Activated CD8-positive, alpha-beta memory T cell treated with anti-CD3 and anti-CD28 coated beads, Interleukin-2, amount 50 U/mL, for 24 hours (primary cell): ENCODE measurements at regions not wholly inside any gene's neighbourhood (a gene's known extent, or its start where the extent isn't known, plus 50 kb on each side); places are given as distances from the start of the nearest gene placed in this dataset.
"Not testable (repeated sequence)": the region's sequence is repeated elsewhere in the genome, so short reads cannot be mapped to it uniquely, and the experiment has no call there.

Source experiments
- DNase-seq: peaks from one replicate; pipeline ENCODE4 v3.0.0-alpha.2; 2020; ENCODE audit errors: extremely low read depth

DNA sequence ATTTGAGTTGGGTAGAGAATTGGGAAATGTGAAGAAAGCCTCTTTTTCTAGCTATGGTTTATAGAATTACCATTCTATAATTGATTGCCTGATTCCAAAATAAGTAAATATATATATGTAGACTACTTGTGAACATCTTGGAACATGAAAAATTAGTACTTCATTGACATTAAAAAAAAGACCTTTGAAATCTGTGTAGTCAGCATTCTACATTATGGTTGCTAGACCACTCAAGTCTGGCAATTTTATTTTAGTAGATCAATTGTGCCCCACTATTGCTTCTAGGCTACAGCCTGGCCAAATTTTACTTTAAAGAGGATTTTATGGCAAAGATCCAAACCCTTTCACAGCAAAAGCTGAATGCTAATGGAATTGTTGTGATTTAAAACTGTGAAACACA is 279.8 kb downstream of the IKZF2 start:
- no peak for DNase-seq

- DNase-seq: no peak
Measured at GRCh38 chr2:212864186-212864585, 287.2 kb downstream of the IKZF2 start.

GRCh38 chr2:212863185-212863588 is 288.2 kb downstream of the IKZF2 start:
- DNase-seq: no peak

DNA sequence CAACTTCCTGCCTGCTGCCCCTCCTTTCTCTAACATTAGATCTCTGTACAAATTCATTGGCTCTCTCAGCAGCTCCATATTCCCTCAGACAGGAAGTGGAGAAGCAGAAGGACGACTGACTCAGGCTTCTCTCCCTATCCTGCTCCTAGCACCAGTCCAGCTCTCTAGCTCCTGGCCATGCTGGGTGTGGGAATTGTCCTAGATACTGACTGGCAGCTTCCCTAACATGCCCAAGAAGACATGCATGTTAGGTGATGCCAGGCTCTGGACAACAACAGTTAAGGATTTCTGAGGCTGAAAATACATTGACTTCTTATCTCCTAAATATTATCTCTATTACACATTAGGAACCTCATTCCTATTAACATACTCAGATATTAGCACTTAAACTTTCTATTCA is 292.9 kb downstream of the IKZF2 start:
- no peak for DNase-seq

DNA sequence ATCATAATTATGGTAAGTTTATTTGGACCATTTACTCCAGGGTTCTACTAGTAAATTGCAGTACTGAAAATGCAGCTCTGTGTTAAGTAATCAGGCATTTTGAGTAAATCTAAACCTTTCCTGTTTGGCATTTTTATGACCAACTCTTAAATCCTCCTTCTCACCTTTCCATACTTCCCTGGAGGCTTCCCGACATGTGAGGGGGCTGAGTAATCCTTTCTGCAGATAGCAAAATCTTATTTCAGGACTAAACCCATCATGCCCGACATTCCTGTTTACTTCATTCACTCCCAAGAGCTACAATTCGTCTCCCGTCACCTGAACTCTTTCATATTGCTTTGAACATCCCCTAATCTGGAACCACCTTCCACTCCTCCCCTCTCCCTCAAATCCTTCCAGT is 296.6 kb downstream of the IKZF2 start:
- DNase-seq: no peak

DNA sequence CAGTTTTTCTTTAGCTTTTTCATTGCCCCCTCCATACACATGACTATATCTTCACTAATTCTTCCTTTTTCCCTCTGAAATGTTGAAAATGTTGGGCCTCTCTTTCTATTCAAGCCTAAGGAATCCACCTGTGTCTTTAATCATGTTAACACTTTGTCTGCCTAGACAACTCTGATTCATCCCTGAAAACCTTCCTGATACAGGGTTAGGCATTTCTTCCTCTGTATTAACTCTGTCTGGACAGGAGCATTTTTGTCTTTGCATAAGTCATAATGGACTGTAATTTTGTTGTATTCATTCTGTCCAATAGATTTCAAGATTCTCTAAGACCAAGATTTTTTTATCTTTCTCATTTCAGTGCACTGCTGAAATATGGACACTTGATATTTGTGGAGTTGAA is 297.3 kb downstream of the IKZF2 start:
- DNase-seq: no peak

- DNase-seq: no peak
Measured at GRCh38 chr2:212845941-212846340, 305.5 kb downstream of the IKZF2 start.

DNA sequence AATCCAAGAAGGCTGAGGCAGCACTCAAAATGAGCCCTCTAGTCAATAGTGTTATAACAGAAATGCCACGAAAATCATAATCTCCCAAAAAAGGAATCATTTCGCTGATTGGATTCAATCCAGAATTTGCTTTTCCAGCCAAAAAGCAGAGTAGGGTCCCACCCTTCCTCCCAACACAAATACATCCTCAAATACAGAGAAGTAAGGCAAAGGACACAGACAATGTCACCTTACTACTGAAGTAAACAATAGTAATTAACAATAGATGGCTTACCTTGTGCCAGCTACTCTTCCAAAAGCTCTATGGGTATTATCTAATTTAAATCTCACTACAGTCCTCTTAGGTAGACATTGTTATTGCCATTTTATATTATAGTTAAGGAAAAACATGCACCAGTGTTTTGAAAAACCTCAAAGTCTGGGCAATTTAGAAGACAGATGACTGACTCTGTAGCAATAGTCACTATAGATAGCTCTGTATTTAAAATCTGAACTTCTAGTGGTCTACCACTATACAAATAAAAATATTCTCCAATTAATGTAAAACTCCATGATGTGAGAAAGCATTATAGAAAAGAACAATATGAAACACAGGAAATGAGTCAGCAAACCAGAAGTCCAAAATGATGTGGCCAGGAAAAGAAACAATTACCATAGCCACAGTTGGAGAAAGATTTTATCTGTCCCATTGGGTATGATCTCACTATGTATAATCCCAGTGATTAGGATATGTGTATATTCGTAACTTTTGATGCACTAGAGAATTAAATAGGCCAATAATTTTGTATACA is 305.0 kb upstream of the ERBB4 start:
- no peak for DNase-seq

GRCh38 chr2:212842544-212843185 is 304.1 kb upstream of the ERBB4 start:
- DNase-seq: no peak

GRCh38 chr2:212841460-212841859 is 302.9 kb upstream of the ERBB4 start:
- DNase-seq: no peak

- no peak for DNase-seq
Measured at GRCh38 chr2:212832211-212833195, 293.9 kb upstream of the ERBB4 start.

- DNase-seq: no peak
Measured at GRCh38 chr2:212831671-212832199, 293.1 kb upstream of the ERBB4 start.

- DNase-seq: no peak
Measured at GRCh38 chr2:212816267-212816666, 277.7 kb upstream of the ERBB4 start.

DNA sequence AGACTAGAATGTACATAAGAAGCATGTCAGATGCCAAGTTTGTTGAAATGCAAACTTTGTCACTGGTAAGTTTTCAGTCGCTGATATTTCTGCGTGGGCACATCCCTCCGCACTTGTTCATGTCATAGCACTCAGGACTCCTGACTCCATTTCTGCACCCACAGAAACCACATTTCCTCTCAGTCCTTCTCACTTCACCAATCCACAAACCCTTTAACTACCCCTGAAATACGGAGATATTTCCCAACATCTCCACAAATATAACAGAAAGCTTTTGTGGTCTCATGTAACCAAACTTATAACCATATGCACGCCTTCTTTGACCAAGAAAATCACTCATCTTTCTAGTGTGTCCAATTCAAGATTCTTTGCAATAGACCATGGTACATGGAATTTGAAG is 276.9 kb upstream of the ERBB4 start:
- no peak for DNase-seq

DNA sequence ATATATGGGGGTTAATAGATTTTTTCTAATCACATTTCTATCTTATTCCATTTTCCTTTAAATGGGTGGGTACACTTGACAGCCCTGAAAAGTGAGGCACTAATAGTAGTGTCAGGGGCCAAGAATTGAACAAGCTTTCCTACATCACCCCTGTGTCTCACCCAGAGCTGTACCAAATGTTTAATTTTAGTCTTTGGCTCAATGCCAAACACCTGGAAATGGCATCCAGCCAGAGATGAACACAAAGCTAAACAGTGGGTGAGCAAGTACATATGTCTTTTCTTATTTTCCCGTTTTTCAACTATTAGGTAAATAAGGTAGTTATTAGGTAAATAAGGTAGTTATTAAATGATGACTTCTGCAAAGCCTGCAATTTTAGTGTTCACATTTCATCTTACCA is 276.3 kb upstream of the ERBB4 start:
- no peak for DNase-seq

DNA sequence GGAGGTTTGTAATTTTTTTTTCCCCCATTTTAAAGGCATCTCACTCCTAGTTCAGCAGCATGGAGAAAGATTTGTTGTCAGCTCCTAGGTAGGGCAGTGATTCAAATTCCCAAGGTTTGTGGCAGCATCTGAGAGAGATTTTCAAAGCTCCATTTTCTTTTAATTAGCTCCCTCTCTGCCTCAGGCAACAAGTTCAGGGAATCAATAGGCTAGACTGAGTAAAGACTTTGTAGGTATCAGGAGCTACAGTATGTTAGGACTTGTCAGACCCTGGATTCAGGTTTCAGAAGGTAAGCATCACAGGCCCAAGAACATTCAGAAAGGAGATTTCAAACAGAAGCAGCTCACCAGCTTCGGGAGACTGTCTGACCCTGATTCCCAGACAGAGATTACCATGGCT is 273.3 kb upstream of the ERBB4 start:
- DNase-seq: no peak

DNA sequence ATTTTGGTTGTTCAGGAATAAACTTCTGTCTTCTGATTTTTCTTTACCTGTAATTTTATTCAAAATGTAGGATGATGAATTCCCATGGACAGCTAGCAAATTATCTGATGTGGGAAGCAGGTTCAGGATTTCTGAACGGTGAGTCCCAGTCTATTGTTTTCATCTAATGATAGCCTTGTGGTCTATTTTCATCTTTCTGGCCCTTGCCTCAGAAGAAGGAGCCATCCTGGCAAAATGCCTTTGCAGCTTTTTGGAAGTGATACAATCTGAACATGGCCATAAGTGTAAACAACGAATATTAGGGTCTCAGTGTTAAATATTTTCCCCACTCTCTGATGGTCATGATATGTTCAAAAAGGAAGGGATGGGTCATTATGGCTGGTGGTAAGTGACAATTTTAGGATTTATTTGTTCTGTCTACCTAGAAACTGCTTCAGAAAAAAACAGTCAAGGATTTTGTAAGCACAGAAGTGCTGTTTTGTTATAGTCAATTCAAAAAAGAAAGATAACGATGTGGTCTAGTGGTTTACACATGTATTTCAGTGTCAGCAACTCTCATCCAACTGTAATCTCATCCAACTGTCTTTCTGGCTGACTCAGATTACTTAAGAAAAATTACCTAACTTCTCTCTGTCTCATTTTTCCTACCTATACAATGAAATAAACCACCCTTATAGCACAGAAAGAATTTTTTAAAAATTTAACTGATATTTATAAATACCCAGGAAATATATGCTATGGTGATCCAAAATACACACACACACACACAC is 272.6 kb upstream of the ERBB4 start:
- DNase-seq: no peak

GRCh38 chr2:212797484-212798205 is 259.0 kb upstream of the ERBB4 start:
- DNase-seq: no peak

DNA sequence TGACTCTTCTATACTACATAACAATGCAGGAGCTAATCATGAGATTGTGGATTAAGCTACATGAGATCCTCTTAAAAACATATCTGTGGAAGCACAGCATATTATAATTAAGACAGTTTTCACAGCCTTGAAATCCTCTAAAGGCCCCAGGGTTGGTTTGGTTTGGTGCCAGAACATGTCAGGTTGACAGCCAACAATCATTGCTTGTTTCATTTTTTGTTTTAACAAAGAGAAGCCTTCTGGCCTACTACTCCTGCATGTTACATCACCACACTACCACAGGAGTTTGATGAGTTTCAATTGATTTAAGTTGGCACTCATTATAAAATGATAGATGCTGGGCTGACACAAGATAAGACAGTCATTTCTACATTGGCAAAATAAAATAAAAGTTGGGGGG is 255.9 kb upstream of the ERBB4 start:
- no peak for DNase-seq

- no peak for DNase-seq
Measured at GRCh38 chr2:212791569-212791968, 253.0 kb upstream of the ERBB4 start.

- DNase-seq: not testable (repeated sequence)
Measured at GRCh38 chr2:212786088-212786487, 247.5 kb upstream of the ERBB4 start.
